Astrocyte of the spinal cord (primary cell): ENCODE measurements at regions not wholly inside any gene's neighbourhood (a gene's known extent, or its start where the extent isn't known, plus 50 kb on each side); places are given as distances from the start of the nearest gene placed in this dataset.
A peak's percentile ranks its signal among the peaks of the same experiment; 100 is the strongest.

Experiments used
- DNase-seq: peaks from one replicate; pipeline ENCODE4 v3.0.0; 2011; ENCODE audit warnings: low read depth, low spot score
- H3K4me3 ChIP-seq: 2 replicates; pipeline ENCODE4 v1.5.1; 2011; ENCODE audit warnings: low read depth, mild to moderate bottlenecking, low read length, moderate library complexity
- CTCF ChIP-seq: IDR thresholded peaks from 2 replicates; pipeline ENCODE4 v1.5.1; 2012; ENCODE audit warnings: low read depth, mild to moderate bottlenecking, low read length, inconsistent platforms
- in situ Hi-C: cut with HindIII; loops from 2 replicates; pipeline ENCODE4 v1.10.0; 2017; ENCODE audit warnings: low sequenced_read_pairs

GRCh38 chr6:11412616-11413015 is 124.9 kb upstream of the TMEM170B start:
- in situ Hi-C loops, result no loop called here
- H3K4me3 ChIP-seq, result no peak overlapping the region
- no peak for DNase-seq
- no peak for TF ChIP-seq CTCF

- in situ Hi-C loops, result no loop called here
- DNase-seq, result peak; percentile 35
- H3K4me3 ChIP-seq, result no peak overlapping the region
- TF ChIP-seq CTCF, result no peak
Measured at GRCh38 chr6:11412011-11412424, 125.5 kb upstream of the TMEM170B start.

- in situ Hi-C loops, result no loop called here
- DNase-seq, result no peak
- no peak for TF ChIP-seq CTCF
- no peak overlapping the region for H3K4me3 ChIP-seq
Measured at GRCh38 chr6:11411593-11411992, 126.0 kb upstream of the TMEM170B start.

GRCh38 chr6:11410539-11411307 is 126.8 kb upstream of the TMEM170B start:
- H3K4me3 ChIP-seq, result no peak overlapping the region
- no peak for TF ChIP-seq CTCF
- in situ Hi-C loops, result no loop called here
- DNase-seq, result no peak

GRCh38 chr6:11409371-11409770 is 128.2 kb upstream of the TMEM170B start:
- H3K4me3 ChIP-seq, result no peak overlapping the region
- TF ChIP-seq CTCF, result no peak
- in situ Hi-C loops, result no loop called here
- DNase-seq, result no peak

- H3K4me3 ChIP-seq, result no peak overlapping the region
- in situ Hi-C loops, result no loop called here
- no peak for TF ChIP-seq CTCF
- no peak for DNase-seq
Measured at GRCh38 chr6:11407414-11407813, 130.1 kb upstream of the TMEM170B start.
